ENCODE measurements at regions not wholly inside any gene's neighbourhood (a gene's known extent, or its start where the extent isn't known, plus 50 kb on each side); places are given as distances from the start of the nearest gene placed in this dataset.
A peak's percentile ranks its signal among the peaks of the same experiment; 100 is the strongest.

DNA sequence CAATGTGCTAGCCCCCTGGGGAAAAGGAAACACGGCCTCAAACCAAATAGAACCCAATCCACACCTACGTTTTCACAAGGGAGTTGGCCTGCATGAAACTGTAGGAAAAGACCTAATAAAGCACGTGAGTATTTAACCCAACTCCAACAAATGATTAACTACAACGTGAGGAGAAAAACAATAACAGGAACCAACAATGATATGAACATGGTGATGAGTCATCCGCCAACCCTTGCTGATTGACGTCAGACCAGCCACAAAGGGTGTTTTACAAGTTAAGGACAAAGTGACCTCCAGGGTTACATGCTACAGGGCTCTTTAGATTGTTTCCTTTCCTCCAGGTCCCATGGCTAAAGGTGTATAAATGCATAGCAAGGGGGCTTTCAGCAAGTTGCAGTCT lies 460.5 kb downstream of the COG6 start:
- no peaks in the 10 kb centered on the region for H3K79me2 ChIP-seq (ENCODE audit: control insufficient read depth, insufficient read depth, low read length)
- RAD21 ChIA-PET (ENCODE audit: unreplicated experiment), result no interaction called here
- no peak overlapping the region for H2AFZ ChIP-seq (ENCODE audit: control insufficient read depth, low read depth, low read length)
- no peak overlapping the region for H3K27ac ChIP-seq (ENCODE audit: control insufficient read depth, insufficient read depth)
- ATAC-seq, result peak; percentile 98
- H3K4me3 ChIP-seq, result no peak overlapping the region
- POLR2A ChIA-PET, result interaction anchor here (0.6 kb wide), 1 partner anchor 15 kb away, joined by 3 read pairs; no protein-coding TSS in a partner anchor
- CTCF ChIA-PET, result no interaction called here
- H4K20me1 ChIP-seq (ENCODE audit: control insufficient read depth, insufficient read depth), result no peaks in the 10 kb centered on the region
- FAIRE-seq, result no peak
- no peak overlapping the region for H3K9ac ChIP-seq (ENCODE audit: control insufficient read depth, insufficient read depth, low read length)
- H3K36me3 ChIP-seq (ENCODE audit: control insufficient read depth in 2 of 2, insufficient read depth in 2 of 2, low read length in 1 of 2), result no peaks in the 10 kb centered on the region
- no peaks in the 10 kb centered on the region for H3K4me1 ChIP-seq (ENCODE audit: control insufficient read depth, insufficient read depth, low read length)
- 8% methylated on average over 6 of the region's 6 CpGs for WGBS (ENCODE audit: insufficient coverage, insufficient replicate concordance, low lambda C conversion rate, missing lambda C conversion rate)
- DNase-seq (ENCODE audit: low read depth, low spot score), result peak; percentile 48
- in situ Hi-C loops (cut with MboI), result no loop called here
- intact Hi-C loops (cut with micrococcal nuclease; ENCODE audit: unreplicated experiment), result no loop called here
- BruUV-seq (replicated peaks), result no TSS peak
- H3K9me3 ChIP-seq (replicated peaks; ENCODE audit: control insufficient read depth, insufficient read depth, low read length), result peaks cover 2% of the 10 kb centered on the region; the same call in 1 of the 3 replicates
- H3K27me3 ChIP-seq (replicated peaks in 1 of 2; ENCODE audit: control insufficient read depth in 2 of 2, insufficient read depth in 2 of 2, low read length in 1 of 2), result peaks cover 0 to 13% of the 10 kb centered on the region in 2 experiments; a peak in 3 of 4 replicates
- SMC1A ChIA-PET (ENCODE audit: uncharacterized antibody, unreplicated experiment), result no interaction called here
- H3K4me2 ChIP-seq (ENCODE audit: control insufficient read depth, insufficient read depth), result no peak overlapping the region
- TF ChIP-seq MEF2A (IDR thresholded peaks at IDR 0.05; ENCODE audit: insufficient read depth, low read depth, low read length), result no peak
- TF ChIP-seq NR2C1 (IDR thresholded peaks at IDR 0.05), result 0 out of 2 replicates have a peak, but pooled peaks have one; percentile 14
- TF ChIP-seq, protein P1, sequence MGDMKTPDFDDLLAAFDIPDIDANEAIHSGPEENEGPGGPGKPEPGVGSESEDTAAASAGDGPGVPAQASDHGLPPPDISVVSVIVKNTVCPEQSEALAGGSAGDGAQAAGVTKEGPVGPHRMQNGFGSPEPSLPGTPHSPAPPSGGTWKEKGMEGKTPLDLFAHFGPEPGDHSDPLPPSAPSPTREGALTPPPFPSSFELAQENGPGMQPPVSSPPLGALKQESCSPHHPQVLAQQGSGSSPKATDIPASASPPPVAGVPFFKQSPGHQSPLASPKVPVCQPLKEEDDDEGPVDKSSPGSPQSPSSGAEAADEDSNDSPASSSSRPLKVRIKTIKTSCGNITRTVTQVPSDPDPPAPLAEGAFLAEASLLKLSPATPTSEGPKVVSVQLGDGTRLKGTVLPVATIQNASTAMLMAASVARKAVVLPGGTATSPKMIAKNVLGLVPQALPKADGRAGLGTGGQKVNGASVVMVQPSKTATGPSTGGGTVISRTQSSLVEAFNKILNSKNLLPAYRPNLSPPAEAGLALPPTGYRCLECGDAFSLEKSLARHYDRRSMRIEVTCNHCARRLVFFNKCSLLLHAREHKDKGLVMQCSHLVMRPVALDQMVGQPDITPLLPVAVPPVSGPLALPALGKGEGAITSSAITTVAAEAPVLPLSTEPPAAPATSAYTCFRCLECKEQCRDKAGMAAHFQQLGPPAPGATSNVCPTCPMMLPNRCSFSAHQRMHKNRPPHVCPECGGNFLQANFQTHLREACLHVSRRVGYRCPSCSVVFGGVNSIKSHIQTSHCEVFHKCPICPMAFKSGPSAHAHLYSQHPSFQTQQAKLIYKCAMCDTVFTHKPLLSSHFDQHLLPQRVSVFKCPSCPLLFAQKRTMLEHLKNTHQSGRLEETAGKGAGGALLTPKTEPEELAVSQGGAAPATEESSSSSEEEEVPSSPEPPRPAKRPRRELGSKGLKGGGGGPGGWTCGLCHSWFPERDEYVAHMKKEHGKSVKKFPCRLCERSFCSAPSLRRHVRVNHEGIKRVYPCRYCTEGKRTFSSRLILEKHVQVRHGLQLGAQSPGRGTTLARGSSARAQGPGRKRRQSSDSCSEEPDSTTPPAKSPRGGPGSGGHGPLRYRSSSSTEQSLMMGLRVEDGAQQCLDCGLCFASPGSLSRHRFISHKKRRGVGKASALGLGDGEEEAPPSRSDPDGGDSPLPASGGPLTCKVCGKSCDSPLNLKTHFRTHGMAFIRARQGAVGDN (IDR thresholded peaks at IDR 0.05), result peak; percentile 58; the same call in 1 of the 2 replicates
- TF ChIP-seq NBN (IDR thresholded peaks at IDR 0.05), result no peak
- 0 out of 2 replicates have a peak, but pooled peaks have one; percentile 18 for TF ChIP-seq RAD51 (IDR thresholded peaks at IDR 0.05)
- TF ChIP-seq NFYA (IDR thresholded peaks at IDR 0.05; ENCODE audit: borderline replicate concordance, low read depth, low read length), result no peak
- TF ChIP-seq ESRRA (IDR thresholded peaks at IDR 0.05; ENCODE audit: low read length), result peak; percentile 41; the same call in 1 of the 2 replicates
- TF ChIP-seq, protein P2, sequence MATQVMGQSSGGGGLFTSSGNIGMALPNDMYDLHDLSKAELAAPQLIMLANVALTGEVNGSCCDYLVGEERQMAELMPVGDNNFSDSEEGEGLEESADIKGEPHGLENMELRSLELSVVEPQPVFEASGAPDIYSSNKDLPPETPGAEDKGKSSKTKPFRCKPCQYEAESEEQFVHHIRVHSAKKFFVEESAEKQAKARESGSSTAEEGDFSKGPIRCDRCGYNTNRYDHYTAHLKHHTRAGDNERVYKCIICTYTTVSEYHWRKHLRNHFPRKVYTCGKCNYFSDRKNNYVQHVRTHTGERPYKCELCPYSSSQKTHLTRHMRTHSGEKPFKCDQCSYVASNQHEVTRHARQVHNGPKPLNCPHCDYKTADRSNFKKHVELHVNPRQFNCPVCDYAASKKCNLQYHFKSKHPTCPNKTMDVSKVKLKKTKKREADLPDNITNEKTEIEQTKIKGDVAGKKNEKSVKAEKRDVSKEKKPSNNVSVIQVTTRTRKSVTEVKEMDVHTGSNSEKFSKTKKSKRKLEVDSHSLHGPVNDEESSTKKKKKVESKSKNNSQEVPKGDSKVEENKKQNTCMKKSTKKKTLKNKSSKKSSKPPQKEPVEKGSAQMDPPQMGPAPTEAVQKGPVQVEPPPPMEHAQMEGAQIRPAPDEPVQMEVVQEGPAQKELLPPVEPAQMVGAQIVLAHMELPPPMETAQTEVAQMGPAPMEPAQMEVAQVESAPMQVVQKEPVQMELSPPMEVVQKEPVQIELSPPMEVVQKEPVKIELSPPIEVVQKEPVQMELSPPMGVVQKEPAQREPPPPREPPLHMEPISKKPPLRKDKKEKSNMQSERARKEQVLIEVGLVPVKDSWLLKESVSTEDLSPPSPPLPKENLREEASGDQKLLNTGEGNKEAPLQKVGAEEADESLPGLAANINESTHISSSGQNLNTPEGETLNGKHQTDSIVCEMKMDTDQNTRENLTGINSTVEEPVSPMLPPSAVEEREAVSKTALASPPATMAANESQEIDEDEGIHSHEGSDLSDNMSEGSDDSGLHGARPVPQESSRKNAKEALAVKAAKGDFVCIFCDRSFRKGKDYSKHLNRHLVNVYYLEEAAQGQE (IDR thresholded peaks at IDR 0.05; ENCODE audit: low read depth, low read length), result no peak
- TF ChIP-seq EP300 (IDR thresholded peaks at IDR 0.05; ENCODE audit: borderline replicate concordance in 1 of 2, control insufficient read depth in 1 of 2, low read depth in 2 of 2, low read length in 2 of 2), result peak; percentile 91
- TF ChIP-seq CHD2 (IDR thresholded peaks at IDR 0.05; ENCODE audit: borderline replicate concordance, low read depth, low read length), result peak; percentile 59; the same call in 1 of the 2 replicates
- TF ChIP-seq ZBTB33 (IDR thresholded peaks at IDR 0.05), result no peak
- no peak for TF ChIP-seq MLLT1 (IDR thresholded peaks at IDR 0.05)
- no peak for TF ChIP-seq TCF3 (IDR thresholded peaks at IDR 0.05; ENCODE audit: borderline replicate concordance, insufficient read depth, low read depth, low read length)
